Left lung (tissue), 4 donors: ENCODE measurements at regions not wholly inside any gene's neighbourhood (a gene's known extent, or its start where the extent isn't known, plus 50 kb on each side); places are given as distances from the start of the nearest gene placed in this dataset.

Experiments used
- ATAC-seq: fragments of 200-7000 bp; cut with Tn5 transposase; one replicate; pipeline ENCODE4 v1.9.1; 2020; ENCODE audit warnings: moderate library complexity
- DNase-seq, 4 donors: peaks; one replicate each; pipeline ENCODE4 v3.0.0-alpha.2; 2013 to 2020
- H3K27ac ChIP-seq, 2 donors: fragments of 200-600 bp; sonication (generic) in 1 of 2; one replicate each; pipeline versions ENCODE4 v1.5.0 to v1.8.0; 2020 to 2021
- H3K27me3 ChIP-seq, 2 donors: fragments of 200-600 bp; sonication (generic) in 1 of 2; one replicate each; pipeline versions ENCODE4 v1.5.0 to v1.8.0; 2020 to 2021
- H3K36me3 ChIP-seq, 2 donors: fragments of 200-600 bp; sonication (generic) in 1 of 2; one replicate each; pipeline versions ENCODE4 v1.5.0 to v1.8.0; 2020 to 2021
- H3K4me1 ChIP-seq, 2 donors: fragments of 200-600 bp; one replicate each; pipeline ENCODE4 v1.8.0; 2021
- H3K4me3 ChIP-seq, 2 donors: fragments of 200-600 bp; sonication (generic) in 1 of 2; one replicate each; pipeline versions ENCODE4 v1.5.0 to v1.8.0; 2020 to 2021; ENCODE audit warnings: mild to moderate bottlenecking in 1 of 2
- H3K9me3 ChIP-seq, 2 donors: fragments of 200-600 bp; sonication (generic) in 1 of 2; one replicate each; pipeline versions ENCODE4 v1.5.0 to v1.8.0; 2020 to 2021
- CTCF ChIP-seq, 2 donors: fragments of 200-600 bp; sonication (generic) in 1 of 2; IDR thresholded peaks; one replicate each; pipeline versions ENCODE4 v1.5.0 to v1.8.0; 2021; ENCODE audit warnings: antibody characterized with exemption in 2 of 2
- intact Hi-C, 2 donors: fragments of 100-400 bp; cut with DNase I; formaldehyde crosslinking; loops; one replicate each; pipeline versions ENCODE4 v1.11.2 to v1.14.2; 2022
- donor health status: DM: no; HTN: yes; CAD: no.
- donor health status: DM: no; HTN: no; CAD: no.

- Histone ChIP-seq H3K36me3 (no peaks in the 10 kb centered on the region), H3K9me3 (peaks cover 0 to 9% of the 10 kb centered on the region in 2 donors), H3K4me3 (no peak overlapping the region), H3K4me1 (no peaks in the 10 kb centered on the region), H3K27ac (no peak overlapping the region), H3K27me3 (no peaks in the 10 kb centered on the region)
- ATAC-seq (no peak), DNase-seq (no peak)
- TF ChIP-seq CTCF (IDR thresholded peaks at IDR 0.05) = no peak
- intact Hi-C loops = no loop called here
Measured at GRCh38 chr15:58288592-58288991, 143.2 kb upstream of the LIPC start.

- Histone ChIP-seq H3K27ac (no peak overlapping the region), H3K36me3 (no peaks in the 10 kb centered on the region), H3K27me3 (no peaks in the 10 kb centered on the region), H3K9me3 (peaks cover 0 to 9% of the 10 kb centered on the region in 2 donors), H3K4me3 (no peak overlapping the region), H3K4me1 (no peaks in the 10 kb centered on the region)
- ATAC-seq = no peak
- intact Hi-C loops = no loop called here
- DNase-seq = no peak
- no peak for TF ChIP-seq CTCF (IDR thresholded peaks at IDR 0.05)
Measured at GRCh38 chr15:58291848-58292247, 139.9 kb upstream of the LIPC start.

GRCh38 chr15:58292751-58293175 is 139.0 kb upstream of the LIPC start:
- H3K36me3 ChIP-seq = no peaks in the 10 kb centered on the region
- ATAC-seq (no peak), DNase-seq (no peak)
- H3K9me3 ChIP-seq = peaks cover 0 to 9% of the 10 kb centered on the region in 2 donors
- H3K4me1 ChIP-seq = no peaks in the 10 kb centered on the region
- intact Hi-C loops = no loop called here
- TF ChIP-seq CTCF (IDR thresholded peaks at IDR 0.05) = no peak
- H3K27ac ChIP-seq = no peak overlapping the region
- H3K27me3 ChIP-seq = no peaks in the 10 kb centered on the region
- H3K4me3 ChIP-seq = no peak overlapping the region

- Histone ChIP-seq H3K4me3 (no peak overlapping the region), H3K27ac (no peak overlapping the region), H3K36me3 (no peaks in the 10 kb centered on the region), H3K27me3 (no peaks in the 10 kb centered on the region), H3K4me1 (peaks cover 2 to 5% of the 10 kb centered on the region in 2 donors), H3K9me3 (peaks cover 0 to 9% of the 10 kb centered on the region in 2 donors)
- TF ChIP-seq CTCF (IDR thresholded peaks at IDR 0.05) = no peak
- ATAC-seq (no peak), DNase-seq (no peak)
- intact Hi-C loops = no loop called here
Measured at GRCh38 chr15:58293622-58294550, 137.9 kb upstream of the LIPC start.

GRCh38 chr15:58294681-58295254 is 137.0 kb upstream of the LIPC start:
- intact Hi-C loops = no loop called here
- no peak overlapping the region for H3K4me3 ChIP-seq
- no peak for TF ChIP-seq CTCF (IDR thresholded peaks at IDR 0.05)
- peaks cover 0 to 9% of the 10 kb centered on the region in 2 donors for H3K9me3 ChIP-seq
- H3K4me1 ChIP-seq = peaks cover 3 to 10% of the 10 kb centered on the region in 2 donors
- H3K36me3 ChIP-seq = no peaks in the 10 kb centered on the region
- DNase-seq = no peak
- no peaks in the 10 kb centered on the region for H3K27me3 ChIP-seq
- no peak for ATAC-seq
- H3K27ac ChIP-seq = no peak overlapping the region
